ENCODE measurements at regions not wholly inside any gene's neighbourhood (a gene's known extent, or its start where the extent isn't known, plus 50 kb on each side); places are given as distances from the start of the nearest gene placed in this dataset.

GRCh38 chr17:77879226-77879895 is 79.1 kb upstream of the TNRC6C start:
- intact Hi-C loops (cut with micrococcal nuclease), result no loop called here
- peaks cover 11% of the 10 kb centered on the region for H3K9me3 ChIP-seq (replicated peaks)
- no peak overlapping the region for H3K4me3 ChIP-seq
- no peaks in the 10 kb centered on the region for H3K27me3 ChIP-seq (ENCODE audit: low read depth)
- H3K4me1 ChIP-seq, result peaks cover 41% of the 10 kb centered on the region
- no peak for DNase-seq
- no peaks in the 10 kb centered on the region for H3K36me3 ChIP-seq
- no peak for TF ChIP-seq CTCF (IDR thresholded peaks at IDR 0.05; ENCODE audit: borderline replicate concordance)
- H3K27ac ChIP-seq (replicated peaks), result no peak overlapping the region

- DNase-seq, result no peak
These were observed 78.6 kb upstream of the TNRC6C start for GRCh38 chr17:77879896-77880280.

DNA sequence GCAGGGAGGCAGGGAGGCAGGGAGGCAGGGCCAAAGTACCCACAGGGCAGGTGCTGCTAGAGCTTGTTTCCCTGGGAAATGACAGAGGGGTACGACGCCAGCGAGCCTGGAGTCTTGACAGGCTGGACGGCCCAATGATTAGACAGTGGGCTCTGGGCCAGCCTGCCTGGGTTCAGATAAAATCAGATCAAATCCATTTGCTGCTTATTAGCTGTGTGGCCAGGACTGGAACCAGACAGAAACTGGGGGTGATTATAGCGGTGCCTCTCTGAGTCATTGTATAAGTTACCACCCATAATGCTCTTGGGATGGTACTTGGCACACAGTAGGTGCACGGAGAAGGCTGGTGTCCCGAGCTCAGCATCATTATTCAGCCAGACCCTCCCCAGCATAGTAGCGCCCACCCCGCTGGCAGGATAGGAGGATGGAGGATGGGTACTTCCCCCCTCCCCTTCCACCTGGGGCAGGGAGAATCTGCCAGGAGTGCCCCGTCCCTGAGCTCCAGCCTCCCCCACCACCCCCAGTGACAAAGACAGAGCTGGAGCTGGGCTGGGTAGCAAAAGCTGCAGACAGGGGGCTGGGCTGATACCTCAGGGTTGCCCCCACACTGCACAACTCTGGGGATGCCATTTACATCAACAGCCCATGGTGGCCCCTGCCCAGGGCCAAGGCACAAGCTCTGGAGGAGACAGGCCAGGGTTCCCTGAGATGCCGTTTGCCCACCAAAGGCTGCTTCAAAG is 77.6 kb upstream of the TNRC6C start:
- intact Hi-C loops (cut with micrococcal nuclease), result no loop called here
- H3K27ac ChIP-seq (replicated peaks), result peak overlapping the region; percentile 83
- H3K27me3 ChIP-seq (ENCODE audit: low read depth), result no peaks in the 10 kb centered on the region
- no peak for TF ChIP-seq CTCF (IDR thresholded peaks at IDR 0.05; ENCODE audit: borderline replicate concordance)
- H3K9me3 ChIP-seq (replicated peaks), result peaks cover 6% of the 10 kb centered on the region
- no peaks in the 10 kb centered on the region for H3K36me3 ChIP-seq
- no peak for DNase-seq
- no peak overlapping the region for H3K4me3 ChIP-seq
- peaks cover 41% of the 10 kb centered on the region for H3K4me1 ChIP-seq

More at GRCh38 chr17:77879896-77880280, 78.6 kb upstream of the TNRC6C start:
- Histone ChIP-seq H3K36me3 (no peaks in the 10 kb centered on the region), H3K27ac (replicated peaks) (no peak overlapping the region), H3K4me3 (no peak overlapping the region), H3K4me1 (peaks cover 41% of the 10 kb centered on the region), H3K9me3 (replicated peaks) (peaks cover 11% of the 10 kb centered on the region), H3K27me3 (ENCODE audit: low read depth) (no peaks in the 10 kb centered on the region)
- no peak for TF ChIP-seq CTCF (IDR thresholded peaks at IDR 0.05; ENCODE audit: borderline replicate concordance)
- intact Hi-C loops (cut with micrococcal nuclease), result no loop called here

- H3K9me3 ChIP-seq (replicated peaks), result no peaks in the 10 kb centered on the region
- H3K27ac ChIP-seq (replicated peaks), result peak overlapping the region; percentile 83
- no peak overlapping the region for H3K4me3 ChIP-seq
- TF ChIP-seq CTCF (IDR thresholded peaks at IDR 0.05; ENCODE audit: borderline replicate concordance), result no peak
- peak; percentile 90 for DNase-seq
- intact Hi-C loops (cut with micrococcal nuclease), result no loop called here
- H3K4me1 ChIP-seq, result peaks cover 44% of the 10 kb centered on the region
- H3K27me3 ChIP-seq (ENCODE audit: low read depth), result no peaks in the 10 kb centered on the region
- no peaks in the 10 kb centered on the region for H3K36me3 ChIP-seq
These were observed 77.0 kb upstream of the TNRC6C start for GRCh38 chr17:77881545-77881944.

GRCh38 chr17:77882040-77882439 is 76.5 kb upstream of the TNRC6C start:
- Histone ChIP-seq H3K27me3 (ENCODE audit: low read depth) (no peaks in the 10 kb centered on the region), H3K9me3 (replicated peaks) (no peaks in the 10 kb centered on the region), H3K27ac (replicated peaks) (peak overlapping the region; percentile 83), H3K4me3 (no peak overlapping the region), H3K36me3 (no peaks in the 10 kb centered on the region), H3K4me1 (peaks cover 49% of the 10 kb centered on the region)
- TF ChIP-seq CTCF (IDR thresholded peaks at IDR 0.05; ENCODE audit: borderline replicate concordance), result no peak
- intact Hi-C loops (cut with micrococcal nuclease), result no loop called here
- no peak for DNase-seq

Data from left ventricle myocardium inferior (tissue), 1 donor.